ENCODE measurements at regions not wholly inside any gene's neighbourhood (a gene's known extent, or its start where the extent isn't known, plus 50 kb on each side); places are given as distances from the start of the nearest gene placed in this dataset.

GRCh38 chr12:77777274-77777673 lies 53.4 kb upstream of the NAV3 start:
- DNase-seq = no peak

GRCh38 chr12:77774761-77775160 lies 55.9 kb upstream of the NAV3 start:
- DNase-seq = no peak

GRCh38 chr12:77772676-77773298 lies 57.9 kb upstream of the NAV3 start:
- DNase-seq = no peak

GRCh38 chr12:77768558-77768957 lies 62.1 kb upstream of the NAV3 start:
- DNase-seq = no peak

GRCh38 chr12:77767756-77768343 lies 62.8 kb upstream of the NAV3 start:
- DNase-seq = no peak

- no peak for DNase-seq
These were observed 63.4 kb upstream of the NAV3 start for GRCh38 chr12:77767335-77767734.

GRCh38 chr12:77766224-77766623 lies 64.5 kb upstream of the NAV3 start:
- no peak for DNase-seq

GRCh38 chr12:77761286-77761685 lies 69.4 kb upstream of the NAV3 start:
- no peak for DNase-seq

- DNase-seq = no peak
These were observed 70.2 kb upstream of the NAV3 start for GRCh38 chr12:77760271-77761025.

GRCh38 chr12:77754086-77754485 lies 76.6 kb upstream of the NAV3 start:
- DNase-seq = no peak

GRCh38 chr12:77751939-77752338 lies 78.8 kb upstream of the NAV3 start:
- no peak for DNase-seq

GRCh38 chr12:77746096-77746495 lies 84.6 kb upstream of the NAV3 start:
- no peak for DNase-seq

GRCh38 chr12:77745624-77746023 lies 85.1 kb upstream of the NAV3 start:
- DNase-seq = no peak

GRCh38 chr12:77742631-77743030 lies 88.1 kb upstream of the NAV3 start:
- DNase-seq = no peak

GRCh38 chr12:77741974-77742517 lies 88.6 kb upstream of the NAV3 start:
- DNase-seq = no peak

GRCh38 chr12:77736219-77736965 lies 94.3 kb upstream of the NAV3 start:
- DNase-seq = no peak

- DNase-seq = no peak
These were observed 96.3 kb upstream of the NAV3 start for GRCh38 chr12:77734214-77734883.

- DNase-seq = no peak
These were observed 102.7 kb upstream of the NAV3 start for GRCh38 chr12:77728018-77728417.

- no peak for DNase-seq
These were observed 103.2 kb upstream of the NAV3 start for GRCh38 chr12:77727442-77728001.

GRCh38 chr12:77725611-77726010 lies 105.1 kb upstream of the NAV3 start:
- no peak for DNase-seq

- no peak for DNase-seq
These were observed 106.2 kb upstream of the NAV3 start for GRCh38 chr12:77724367-77724957.

GRCh38 chr12:77723308-77723707 lies 107.4 kb upstream of the NAV3 start:
- no peak for DNase-seq
